Immature natural killer cell (primary cell): ENCODE measurements at regions not wholly inside any gene's neighbourhood (a gene's known extent, or its start where the extent isn't known, plus 50 kb on each side); places are given as distances from the start of the nearest gene placed in this dataset.

Source experiments
- DNase-seq, 3 donors: peaks; one replicate each; pipeline ENCODE4 v3.0.0; 2022; ENCODE audit warnings: mixed read lengths in 1 of 3
- H3K27ac Mint-ChIP-seq, 6 donors: one replicate each; pipeline ENCODE4 v1.8.0; 2020; ENCODE audit warnings: mixed read lengths in 6 of 6, mild to moderate bottlenecking in 5 of 6, inconsistent platforms in 4 of 6, moderate library complexity in 3 of 6
- H3K27me3 Mint-ChIP-seq, 3 donors: one replicate each; pipeline ENCODE4 v1.8.0; 2020 to 2021; ENCODE audit warnings: low read depth in 3 of 3, mild to moderate bottlenecking in 3 of 3, mixed read lengths in 3 of 3, moderate library complexity in 3 of 3, inconsistent platforms in 1 of 3
- H3K36me3 Mint-ChIP-seq, 3 donors: one replicate each; pipeline ENCODE4 v1.8.0; 2020; ENCODE audit warnings: mixed read lengths in 3 of 3, inconsistent platforms in 2 of 3, mild to moderate bottlenecking in 2 of 3
- H3K4me1 Mint-ChIP-seq, 2 donors: one replicate each; pipeline ENCODE4 v1.8.0; 2020; ENCODE audit warnings: inconsistent platforms in 2 of 2, mild to moderate bottlenecking in 2 of 2, mixed read lengths in 2 of 2, moderate library complexity in 1 of 2
- H3K4me3 Mint-ChIP-seq, 5 donors: one replicate each; pipeline ENCODE4 v1.8.0; 2020; ENCODE audit warnings: mild to moderate bottlenecking in 5 of 5, mixed read lengths in 5 of 5, inconsistent platforms in 3 of 5, moderate library complexity in 3 of 5
- H3K9me3 Mint-ChIP-seq, 6 donors: one replicate each; pipeline ENCODE4 v1.8.0; 2020; ENCODE audit warnings: mild to moderate bottlenecking in 6 of 6, mixed read lengths in 6 of 6, inconsistent platforms in 4 of 6, moderate library complexity in 3 of 6

DNA sequence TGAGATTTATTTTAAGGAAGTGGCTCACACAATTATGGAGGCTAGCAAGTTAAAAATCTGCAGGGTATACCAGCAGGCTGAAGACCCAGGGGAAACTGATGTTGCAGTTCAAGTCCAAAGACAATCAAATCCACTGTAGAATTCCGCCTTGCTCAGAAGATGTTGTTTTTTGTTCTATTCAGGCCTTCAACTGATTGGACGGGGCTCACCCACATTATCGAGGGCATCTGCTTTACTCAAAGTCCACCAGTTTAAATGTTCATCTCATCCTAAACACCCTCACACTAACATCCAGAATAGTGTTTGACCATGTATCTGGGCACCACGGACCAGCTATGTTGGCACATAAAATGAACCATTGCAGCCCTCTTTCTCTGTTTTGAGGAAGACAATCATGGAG is 211.2 kb upstream of the GPR26 start:
- peaks cover 0 to 13% of the 10 kb centered on the region in 2 donors for H3K4me1 Mint-ChIP-seq
- no peak overlapping the region for H3K27ac Mint-ChIP-seq
- H3K4me3 Mint-ChIP-seq: no peak overlapping the region
- H3K27me3 Mint-ChIP-seq: peaks cover 4 to 6% (median 4%) of the 10 kb centered on the region in 3 donors
- no peaks in the 10 kb centered on the region for H3K36me3 Mint-ChIP-seq
- no peak for DNase-seq
- no peaks in the 10 kb centered on the region for H3K9me3 Mint-ChIP-seq

DNA sequence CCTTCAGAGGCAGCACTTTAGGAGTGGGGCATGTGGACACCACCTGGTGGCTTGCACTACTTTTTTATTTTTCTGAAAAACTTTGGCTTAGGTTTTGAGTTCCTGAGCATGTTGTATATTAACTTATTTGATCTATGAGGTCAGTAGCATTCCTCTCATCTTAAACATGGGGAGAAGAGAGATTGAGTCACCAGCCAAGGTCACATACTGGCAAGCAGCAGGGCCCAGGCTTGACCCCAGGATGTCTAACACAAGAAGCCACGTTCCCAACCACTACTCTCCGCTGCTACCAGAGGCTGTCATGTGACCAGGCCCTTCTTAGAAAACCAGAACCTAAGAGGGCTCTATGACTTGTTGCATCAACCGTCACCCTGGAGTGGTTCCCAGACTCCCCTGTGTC is 210.3 kb upstream of the GPR26 start:
- peaks cover 0 to 7% (median 1%) of the 10 kb centered on the region in 3 donors for H3K27me3 Mint-ChIP-seq
- H3K4me1 Mint-ChIP-seq: peaks cover 0 to 13% of the 10 kb centered on the region in 2 donors
- no peak overlapping the region for H3K27ac Mint-ChIP-seq
- H3K36me3 Mint-ChIP-seq: no peaks in the 10 kb centered on the region
- no peak for DNase-seq
- no peak overlapping the region for H3K4me3 Mint-ChIP-seq
- H3K9me3 Mint-ChIP-seq: no peaks in the 10 kb centered on the region

GRCh38 chr10:123458933-123459332 is 207.2 kb upstream of the GPR26 start:
- H3K4me3 Mint-ChIP-seq: no peak overlapping the region
- H3K4me1 Mint-ChIP-seq: no peaks in the 10 kb centered on the region
- no peak for DNase-seq
- peaks cover 1 to 7% (median 2%) of the 10 kb centered on the region in 3 donors for H3K27me3 Mint-ChIP-seq
- no peaks in the 10 kb centered on the region for H3K36me3 Mint-ChIP-seq
- H3K27ac Mint-ChIP-seq: no peak overlapping the region
- no peaks in the 10 kb centered on the region for H3K9me3 Mint-ChIP-seq

- no peak overlapping the region for H3K27ac Mint-ChIP-seq
- H3K4me3 Mint-ChIP-seq: no peak overlapping the region
- no peaks in the 10 kb centered on the region for H3K4me1 Mint-ChIP-seq
These were observed 206.6 kb upstream of the GPR26 start for GRCh38 chr10:123459371-123460091.

GRCh38 chr10:123462246-123462645 is 203.9 kb upstream of the GPR26 start:
- no peak overlapping the region for H3K4me3 Mint-ChIP-seq
- no peaks in the 10 kb centered on the region for H3K9me3 Mint-ChIP-seq
- no peak for DNase-seq

More at GRCh38 chr10:123459371-123460091, 206.6 kb upstream of the GPR26 start:
- Mint-ChIP-seq H3K36me3 (no peaks in the 10 kb centered on the region), H3K27me3 (peaks cover 1 to 7% (median 5%) of the 10 kb centered on the region in 3 donors), H3K9me3 (no peaks in the 10 kb centered on the region)
- DNase-seq: no peak

GRCh38 chr10:123462756-123463155 is 203.4 kb upstream of the GPR26 start:
- no peaks in the 10 kb centered on the region for H3K4me1 Mint-ChIP-seq
- no peak for DNase-seq
- no peak overlapping the region for H3K27ac Mint-ChIP-seq
- H3K36me3 Mint-ChIP-seq: no peaks in the 10 kb centered on the region
- no peaks in the 10 kb centered on the region for H3K9me3 Mint-ChIP-seq
- H3K4me3 Mint-ChIP-seq: no peak overlapping the region
- H3K27me3 Mint-ChIP-seq: peaks cover 3 to 5% (median 4%) of the 10 kb centered on the region in 3 donors

More at GRCh38 chr10:123462246-123462645, 203.9 kb upstream of the GPR26 start:
- no peak overlapping the region for H3K27ac Mint-ChIP-seq
- H3K36me3 Mint-ChIP-seq: no peaks in the 10 kb centered on the region
- H3K27me3 Mint-ChIP-seq: peaks cover 2 to 5% (median 4%) of the 10 kb centered on the region in 3 donors
- H3K4me1 Mint-ChIP-seq: no peaks in the 10 kb centered on the region

- Mint-ChIP-seq H3K4me3 (no peak overlapping the region), H3K4me1 (no peaks in the 10 kb centered on the region), H3K36me3 (no peaks in the 10 kb centered on the region), H3K27me3 (peaks cover 3 to 5% (median 4%) of the 10 kb centered on the region in 3 donors), H3K27ac (no peak overlapping the region), H3K9me3 (no peaks in the 10 kb centered on the region)
- no peak for DNase-seq
These were observed 203.0 kb upstream of the GPR26 start for GRCh38 chr10:123463181-123463580.

DNA sequence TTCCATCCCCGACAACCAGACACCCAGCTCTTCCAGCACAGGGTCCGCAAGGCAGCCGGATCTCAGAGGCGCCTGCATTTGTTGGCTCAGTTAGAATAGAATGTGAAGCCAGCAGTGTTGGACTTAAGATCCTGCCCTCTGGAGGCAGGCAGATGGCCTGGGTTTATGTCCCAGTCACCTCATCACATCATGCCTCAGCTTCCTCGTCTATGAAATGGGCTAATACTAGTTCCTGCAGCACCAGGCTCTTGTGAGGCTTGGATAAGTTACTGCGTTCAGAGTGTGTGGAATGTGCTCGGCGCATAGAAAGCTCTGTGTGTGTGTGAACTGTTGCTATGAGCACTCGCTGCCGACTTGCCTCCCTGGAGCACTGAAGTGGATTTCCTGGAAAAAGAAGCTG is 202.5 kb upstream of the GPR26 start:
- H3K27ac Mint-ChIP-seq: no peak overlapping the region
- no peak for DNase-seq
- H3K4me3 Mint-ChIP-seq: no peak overlapping the region
- no peaks in the 10 kb centered on the region for H3K36me3 Mint-ChIP-seq
- peaks cover 1 to 5% (median 4%) of the 10 kb centered on the region in 3 donors for H3K27me3 Mint-ChIP-seq
- no peaks in the 10 kb centered on the region for H3K9me3 Mint-ChIP-seq
- no peaks in the 10 kb centered on the region for H3K4me1 Mint-ChIP-seq

GRCh38 chr10:123464430-123465323 is 201.5 kb upstream of the GPR26 start:
- H3K27me3 Mint-ChIP-seq: peaks cover 1 to 5% (median 4%) of the 10 kb centered on the region in 3 donors
- H3K27ac Mint-ChIP-seq: no peak overlapping the region
- no peak overlapping the region for H3K4me3 Mint-ChIP-seq
- no peaks in the 10 kb centered on the region for H3K9me3 Mint-ChIP-seq
- DNase-seq: no peak
- no peaks in the 10 kb centered on the region for H3K36me3 Mint-ChIP-seq
- H3K4me1 Mint-ChIP-seq: no peaks in the 10 kb centered on the region

GRCh38 chr10:123470336-123470921 is 195.7 kb upstream of the GPR26 start:
- no peak overlapping the region for H3K4me3 Mint-ChIP-seq
- no peaks in the 10 kb centered on the region for H3K36me3 Mint-ChIP-seq
- peaks cover 0 to 2% (median 1%) of the 10 kb centered on the region in 3 donors for H3K27me3 Mint-ChIP-seq
- no peak for DNase-seq
- no peaks in the 10 kb centered on the region for H3K4me1 Mint-ChIP-seq
- no peak overlapping the region for H3K27ac Mint-ChIP-seq
- H3K9me3 Mint-ChIP-seq: no peaks in the 10 kb centered on the region

DNA sequence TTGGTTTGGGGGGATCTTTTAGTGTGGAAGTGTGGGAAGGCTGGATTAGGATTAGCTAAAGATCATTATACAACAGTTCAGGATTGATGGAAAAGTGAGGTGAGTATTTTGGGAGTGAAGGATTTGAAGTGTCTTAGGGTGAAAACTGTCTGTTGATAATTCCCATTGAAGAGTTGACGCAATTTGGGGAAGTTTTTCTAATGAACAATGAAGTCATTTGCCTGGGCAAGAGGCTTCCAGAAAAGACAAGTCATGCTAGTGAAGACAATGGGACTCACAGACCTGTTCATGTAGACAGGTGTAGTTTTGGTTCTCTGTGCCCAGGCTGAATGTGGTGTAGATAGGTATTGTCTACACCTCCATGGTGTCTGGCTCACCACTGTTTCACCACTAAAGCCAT is 194.3 kb upstream of the GPR26 start:
- no peaks in the 10 kb centered on the region for H3K9me3 Mint-ChIP-seq
- H3K36me3 Mint-ChIP-seq: no peaks in the 10 kb centered on the region
- DNase-seq: no peak
- no peaks in the 10 kb centered on the region for H3K4me1 Mint-ChIP-seq
- peaks cover 1 to 2% (median 1%) of the 10 kb centered on the region in 3 donors for H3K27me3 Mint-ChIP-seq
- no peak overlapping the region for H3K27ac Mint-ChIP-seq
- no peak overlapping the region for H3K4me3 Mint-ChIP-seq

- Mint-ChIP-seq H3K36me3 (no peaks in the 10 kb centered on the region), H3K27ac (no peak overlapping the region), H3K27me3 (peaks cover 0 to 2% (median 1%) of the 10 kb centered on the region in 3 donors), H3K4me3 (no peak overlapping the region), H3K9me3 (no peaks in the 10 kb centered on the region), H3K4me1 (no peaks in the 10 kb centered on the region)
- DNase-seq: no peak
These were observed 193.5 kb upstream of the GPR26 start for GRCh38 chr10:123472606-123473005.

DNA sequence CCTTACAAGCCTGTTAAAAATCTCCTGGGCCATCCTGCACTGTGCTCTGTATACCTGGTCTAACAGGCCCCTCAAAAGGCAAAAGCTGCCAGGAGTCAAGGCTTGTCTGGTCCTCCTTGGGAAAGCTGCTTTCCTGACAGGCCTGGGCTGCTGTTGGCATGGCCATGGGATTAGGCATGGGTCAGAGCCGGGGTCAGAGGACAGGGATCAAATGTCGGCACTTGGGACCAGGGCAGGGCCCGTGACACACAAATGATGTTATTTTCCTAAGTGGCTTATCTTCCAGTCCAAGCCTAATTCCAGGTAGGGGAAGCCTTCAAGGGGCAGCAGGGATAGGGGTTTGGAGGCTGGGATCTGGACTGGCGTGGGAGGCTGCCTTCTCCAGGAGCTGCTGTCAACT is 191.5 kb upstream of the GPR26 start:
- Mint-ChIP-seq H3K4me1 (no peaks in the 10 kb centered on the region), H3K4me3 (no peak overlapping the region), H3K9me3 (no peaks in the 10 kb centered on the region), H3K27ac (no peak overlapping the region), H3K36me3 (no peaks in the 10 kb centered on the region), H3K27me3 (peaks cover 0 to 3% (median 2%) of the 10 kb centered on the region in 3 donors)
- DNase-seq: no peak

DNA sequence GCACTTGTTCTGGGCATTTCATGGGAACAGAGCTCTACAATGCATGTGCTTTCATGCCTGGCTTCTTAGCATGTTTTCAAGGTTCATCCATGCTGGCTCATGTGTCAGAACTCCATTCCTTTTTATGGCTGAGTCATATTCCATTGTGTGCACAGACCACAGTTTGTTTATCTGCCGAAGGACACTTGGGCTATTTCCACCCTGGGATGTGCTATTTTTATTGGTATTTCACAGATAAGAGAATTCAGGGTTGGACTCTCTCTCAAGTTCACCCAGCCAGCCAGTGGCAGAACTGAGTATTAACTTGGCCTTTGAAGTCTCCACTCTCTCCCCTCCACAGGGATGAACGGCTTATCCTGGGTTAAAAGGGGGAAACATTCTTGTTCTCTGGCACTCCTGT is 190.7 kb upstream of the GPR26 start:
- Mint-ChIP-seq H3K4me1 (no peaks in the 10 kb centered on the region), H3K27ac (no peak overlapping the region), H3K9me3 (no peaks in the 10 kb centered on the region), H3K36me3 (no peaks in the 10 kb centered on the region), H3K27me3 (peaks cover 0 to 6% (median 5%) of the 10 kb centered on the region in 3 donors), H3K4me3 (no peak overlapping the region)
- DNase-seq: no peak
